HL-60/S4 treated with phorbol 12-myristate 13-acetate at 8.2 ng/mL for 4 days and 3 days (cell line): ENCODE measurements at regions not wholly inside any gene's neighbourhood (a gene's known extent, or its start where the extent isn't known, plus 50 kb on each side); places are given as distances from the start of the nearest gene placed in this dataset.

Experiments used
- in situ Hi-C: fragments of 300-500 bp; cut with MboI; formaldehyde crosslinking; loops from 2 replicates; pipeline ENCODE4 v1.15.0; 2022; ENCODE audit warnings: low sequenced_read_pairs

- in situ Hi-C loops, result no loop called here
Observed at GRCh38 chr14:65928995-65929394, 516.5 kb downstream of the FUT8 start.

- in situ Hi-C loops, result no loop called here
Observed at GRCh38 chr14:65933400-65934069, 521.0 kb downstream of the FUT8 start.

- in situ Hi-C loops, result no loop called here
Observed at GRCh38 chr14:65934070-65934435, 521.5 kb downstream of the FUT8 start.

- in situ Hi-C loops, result no loop called here
Observed at GRCh38 chr14:65936342-65936975, 523.9 kb downstream of the FUT8 start.

GRCh38 chr14:65937079-65937959 lies 524.8 kb downstream of the FUT8 start:
- in situ Hi-C loops, result no loop called here

- in situ Hi-C loops, result no loop called here
Observed at GRCh38 chr14:65937960-65938316, 525.4 kb downstream of the FUT8 start.

- in situ Hi-C loops, result no loop called here
Observed at GRCh38 chr14:65938738-65939137, 526.2 kb downstream of the FUT8 start.

- in situ Hi-C loops, result no loop called here
Observed at GRCh38 chr14:65939184-65939583, 526.7 kb downstream of the FUT8 start.

- in situ Hi-C loops, result no loop called here
Observed at GRCh38 chr14:65940056-65940735, 527.7 kb downstream of the FUT8 start.

- in situ Hi-C loops, result no loop called here
Observed at GRCh38 chr14:65941091-65941490, 528.6 kb downstream of the FUT8 start.

GRCh38 chr14:65943150-65943549 lies 530.6 kb downstream of the FUT8 start:
- in situ Hi-C loops, result no loop called here

GRCh38 chr14:65943916-65944410 lies 531.4 kb downstream of the FUT8 start:
- in situ Hi-C loops, result no loop called here

GRCh38 chr14:65945327-65945726 lies 532.8 kb downstream of the FUT8 start:
- in situ Hi-C loops, result no loop called here

- in situ Hi-C loops, result no loop called here
Observed at GRCh38 chr14:65946494-65946893, 534.0 kb downstream of the FUT8 start.

GRCh38 chr14:65948302-65948701 lies 535.8 kb downstream of the FUT8 start:
- in situ Hi-C loops, result no loop called here

- in situ Hi-C loops, result loop anchor here (25.0 kb wide), 1 partner anchor 788 kb away; no protein-coding TSS in a partner anchor
Observed at GRCh38 chr14:65949711-65950516, 536.3 kb upstream of the CCDC196 start.

- in situ Hi-C loops, result loop anchor here (25.0 kb wide), 1 partner anchor 793 kb away; no protein-coding TSS in a partner anchor
Observed at GRCh38 chr14:65954942-65955341, 531.2 kb upstream of the CCDC196 start.

GRCh38 chr14:65957631-65958205 lies 528.5 kb upstream of the CCDC196 start:
- in situ Hi-C loops, result loop anchor here (25.0 kb wide), 1 partner anchor 795 kb away; no protein-coding TSS in a partner anchor

- in situ Hi-C loops, result loop anchor here (25.0 kb wide), 1 partner anchor 797 kb away; no protein-coding TSS in a partner anchor
Observed at GRCh38 chr14:65958664-65959562, 527.3 kb upstream of the CCDC196 start.
